Stimulated activated CD4-positive, alpha-beta T cell treated with anti-CD3 and anti-CD28 coated beads, Interleukin-1b, Interleukin-23, amount 100 ng/mL, for 24 hours (primary cell): ENCODE measurements at regions not wholly inside any gene's neighbourhood (a gene's known extent, or its start where the extent isn't known, plus 50 kb on each side); places are given as distances from the start of the nearest gene placed in this dataset.

Experiments used
- DNase-seq, 4 experiments: peaks; one replicate each; pipeline ENCODE4 v3.0.0-alpha.2; 2020; ENCODE audit warnings: low read depth in 4 of 4, low spot score in 1 of 4

DNA sequence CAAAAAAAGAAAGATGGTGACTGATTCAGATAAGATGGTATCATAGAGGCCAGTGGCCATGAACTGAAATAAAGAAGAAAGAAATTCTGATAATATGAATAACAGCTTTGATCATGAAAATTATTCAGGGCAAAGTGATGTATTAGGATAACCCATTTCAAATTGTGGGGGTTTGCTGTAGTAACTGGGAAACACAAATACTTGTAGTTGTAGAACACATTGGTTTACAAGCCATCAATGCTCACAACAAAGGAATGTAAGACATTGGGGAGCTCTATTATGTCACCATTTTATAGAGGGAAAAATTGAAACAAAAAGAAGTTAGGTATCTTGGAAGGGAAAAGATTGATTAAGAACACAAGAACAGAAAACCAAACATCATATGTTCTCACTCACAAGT lies 140.4 kb upstream of the FRMD6 start:
- DNase-seq: no peak

GRCh38 chr14:51512316-51512715 lies 139.4 kb upstream of the FRMD6 start:
- no peak for DNase-seq

DNA sequence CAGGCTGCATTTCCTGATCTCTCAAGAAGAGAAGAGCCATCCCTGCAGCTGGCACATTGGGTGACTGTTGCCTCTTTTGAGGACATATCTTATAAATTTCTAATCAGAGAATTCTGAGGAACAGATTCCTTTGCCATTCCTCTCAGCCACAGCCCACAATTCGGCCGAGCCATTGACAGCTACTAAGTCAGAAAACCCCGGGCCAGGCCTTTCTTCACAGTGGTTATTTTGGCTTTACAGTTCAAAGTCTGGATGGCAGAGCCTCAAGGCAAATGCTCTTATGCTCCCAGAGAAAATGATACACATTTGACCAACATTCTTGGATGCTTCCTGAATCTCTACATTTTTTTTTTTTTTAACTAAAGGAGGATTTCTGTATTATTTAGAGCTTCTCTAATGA lies 138.4 kb upstream of the FRMD6 start:
- no peak for DNase-seq

- DNase-seq: no peak
Observed at GRCh38 chr14:51513933-51514332, 137.8 kb upstream of the FRMD6 start.

- DNase-seq: no peak
Observed at GRCh38 chr14:51515611-51516010, 136.1 kb upstream of the FRMD6 start.

DNA sequence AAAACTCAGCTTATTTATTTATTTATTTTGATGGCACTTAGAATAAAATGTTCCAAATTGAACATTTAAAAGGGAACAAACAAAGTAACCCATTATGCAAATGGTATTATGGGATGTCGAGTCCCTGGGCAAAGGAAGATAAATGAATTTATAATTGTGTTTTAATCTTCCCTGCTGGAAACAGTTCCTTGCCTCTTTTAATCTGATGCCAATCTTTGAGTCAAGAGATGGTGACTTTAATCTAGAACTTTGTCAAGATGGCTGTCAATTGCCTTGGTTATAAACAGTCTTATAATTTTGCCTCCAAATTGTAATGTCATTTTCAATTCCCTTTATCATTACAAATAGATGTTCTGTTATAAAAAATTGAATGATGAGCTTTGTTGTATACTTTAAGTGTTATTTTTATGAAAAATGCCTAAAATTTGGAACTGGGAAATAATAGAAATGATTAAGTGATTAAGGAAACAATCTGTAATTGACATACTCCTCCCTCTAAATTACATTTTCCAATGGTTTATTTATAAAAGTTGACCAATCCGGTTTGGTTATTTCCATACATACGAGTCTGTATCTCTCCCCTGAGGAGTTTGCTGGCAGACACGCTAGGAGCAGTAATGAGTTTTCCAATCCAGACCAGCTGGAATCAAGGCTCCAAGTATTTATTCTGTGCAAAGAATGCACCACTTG lies 134.9 kb upstream of the FRMD6 start:
- DNase-seq: no peak

DNA sequence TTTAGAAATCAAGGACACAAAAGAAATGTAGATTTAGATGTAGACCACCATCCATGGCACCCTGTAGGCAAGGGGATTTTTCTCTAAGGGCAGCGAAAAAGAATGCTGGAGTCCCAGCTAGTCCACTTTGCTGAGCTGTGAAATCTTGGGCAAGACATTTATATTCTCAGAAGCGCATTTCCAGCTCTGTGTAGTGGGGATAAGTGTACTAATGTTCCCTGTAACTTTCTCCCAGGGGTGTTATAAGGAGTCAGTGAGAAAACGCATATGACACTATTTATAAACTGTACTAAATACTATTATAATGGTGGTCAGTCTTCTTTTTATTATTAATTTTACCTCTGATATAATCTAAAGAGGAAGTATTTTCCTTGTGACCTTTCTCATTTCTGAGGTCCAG lies 133.4 kb upstream of the FRMD6 start:
- DNase-seq: no peak

DNA sequence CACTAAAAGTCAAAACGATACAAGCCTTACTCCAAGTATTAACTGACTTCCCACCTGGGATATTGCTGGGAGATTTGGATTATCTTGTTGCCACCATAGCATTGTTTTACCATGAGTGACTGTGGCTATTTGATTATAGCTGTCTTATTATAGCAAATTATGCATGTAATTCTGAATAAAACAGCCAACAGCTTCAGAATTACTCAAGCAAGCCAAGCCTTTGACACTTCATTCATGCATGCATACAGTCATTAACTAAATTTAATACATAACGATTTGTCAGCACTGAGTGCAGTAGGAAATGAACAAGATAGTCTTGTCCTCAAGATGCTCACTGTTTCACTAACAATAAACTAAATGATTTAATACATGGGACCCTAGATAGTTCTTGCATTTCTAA lies 133.0 kb upstream of the FRMD6 start:
- no peak for DNase-seq

DNA sequence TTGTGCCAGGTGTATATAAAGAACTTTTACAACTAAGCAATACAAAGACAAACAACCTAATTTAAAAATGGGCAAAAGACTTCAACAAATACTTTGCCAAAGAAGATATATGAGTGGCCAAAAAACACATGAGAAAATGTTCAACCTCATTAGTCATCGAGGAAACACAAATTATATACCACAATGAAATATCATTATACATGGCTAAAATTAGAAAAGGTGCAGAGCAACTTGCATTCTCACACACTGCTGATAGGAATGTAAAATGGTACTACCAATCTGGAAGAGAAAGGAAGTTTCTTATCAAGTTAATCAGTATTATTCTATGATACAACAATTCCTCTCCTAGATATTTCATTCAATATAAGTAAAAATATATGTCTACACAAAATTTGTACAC lies 131.6 kb upstream of the FRMD6 start:
- no peak for DNase-seq

GRCh38 chr14:51521764-51522163 lies 129.9 kb upstream of the FRMD6 start:
- DNase-seq: no peak

DNA sequence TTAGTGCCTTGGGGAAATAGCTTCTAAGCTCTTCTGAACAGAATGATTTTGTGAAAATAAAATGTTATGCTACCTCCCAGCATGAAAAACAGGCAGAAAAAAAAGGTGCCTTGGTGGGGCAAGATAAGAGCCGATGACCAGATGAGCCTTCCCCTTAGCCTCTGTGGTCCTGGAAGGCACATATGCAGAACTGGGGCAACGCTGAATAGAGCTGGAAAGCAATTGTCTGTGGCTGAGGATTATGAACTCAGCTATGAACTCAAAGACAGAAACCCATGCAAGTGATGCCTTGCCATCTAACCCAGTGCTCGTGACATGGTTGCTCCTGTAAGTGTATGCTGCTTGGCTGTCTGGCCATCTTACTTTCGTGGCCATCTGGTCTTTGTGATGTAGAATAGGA lies 128.5 kb upstream of the FRMD6 start:
- DNase-seq: no peak

- DNase-seq: no peak
Observed at GRCh38 chr14:51525739-51526138, 126.0 kb upstream of the FRMD6 start.

GRCh38 chr14:51527073-51527472 lies 124.6 kb upstream of the FRMD6 start:
- DNase-seq: no peak

DNA sequence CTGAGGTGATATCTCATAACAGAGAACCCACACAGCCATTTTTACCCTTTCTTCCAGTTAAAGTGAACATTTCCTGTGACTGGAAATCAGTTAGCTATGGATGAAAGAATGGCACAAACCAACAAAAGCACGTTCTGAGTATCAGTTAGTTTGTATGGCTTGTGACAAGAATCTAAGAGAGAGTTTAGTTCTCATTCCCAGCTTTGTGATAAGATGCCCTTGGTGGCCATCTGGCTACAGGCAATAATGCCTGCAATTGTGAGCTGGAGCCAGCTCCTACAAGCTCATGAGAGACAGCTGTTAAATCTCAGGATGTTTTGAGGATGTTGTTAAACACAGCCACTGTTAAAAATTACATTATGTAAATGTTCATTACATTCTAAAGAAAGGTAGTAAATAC lies 122.0 kb upstream of the FRMD6 start:
- no peak for DNase-seq

DNA sequence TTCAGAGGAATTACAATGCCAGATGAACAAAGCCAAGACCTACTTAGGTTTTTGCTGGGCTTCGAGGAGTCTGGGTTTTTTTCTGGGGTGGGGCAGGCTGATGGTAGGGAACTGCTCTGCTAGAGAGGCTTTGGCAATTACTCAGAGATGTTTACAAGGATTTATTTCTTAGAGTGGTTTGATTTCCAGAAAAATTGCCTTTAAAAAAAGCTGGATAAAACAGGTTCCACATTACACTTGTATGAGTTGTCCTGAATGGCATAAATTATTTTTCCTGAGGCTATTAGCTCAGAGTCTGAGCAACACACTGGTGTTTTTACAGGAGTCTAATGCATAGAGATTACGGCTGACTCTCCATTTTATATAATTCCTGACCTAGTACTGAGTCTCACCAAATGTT lies 118.5 kb upstream of the FRMD6 start:
- DNase-seq: no peak

DNA sequence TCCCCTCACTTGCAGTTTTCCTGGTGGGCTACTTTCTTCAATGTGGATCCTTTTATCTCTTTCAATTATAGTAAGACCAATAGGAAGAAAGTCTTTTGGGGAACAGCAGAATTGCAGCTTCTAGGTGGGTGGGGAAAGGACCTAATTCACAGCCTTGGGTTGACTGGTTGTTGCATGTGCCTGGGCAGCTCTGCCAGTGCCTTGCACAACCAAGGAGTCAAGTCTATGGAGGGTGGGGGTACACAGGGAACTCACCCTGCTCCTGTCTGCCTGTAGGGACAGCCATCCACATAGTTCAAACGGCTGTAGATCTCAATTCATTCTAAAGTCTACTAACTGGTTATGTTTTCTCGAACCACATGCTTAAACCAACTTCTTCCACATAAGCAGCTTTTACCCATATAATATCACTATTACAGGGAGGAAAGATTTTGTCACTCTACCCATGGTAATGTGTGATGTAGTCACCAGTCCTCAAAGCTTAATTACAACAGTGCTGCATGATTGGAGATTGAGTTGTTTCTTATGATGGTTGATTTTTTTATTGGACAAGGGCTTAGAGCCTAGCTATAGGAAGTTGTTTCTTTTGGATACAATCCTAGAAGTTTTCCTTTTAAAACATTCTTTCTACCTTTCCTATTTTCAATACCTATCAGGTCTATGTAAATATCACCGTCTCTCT lies 117.7 kb upstream of the FRMD6 start:
- DNase-seq: no peak

DNA sequence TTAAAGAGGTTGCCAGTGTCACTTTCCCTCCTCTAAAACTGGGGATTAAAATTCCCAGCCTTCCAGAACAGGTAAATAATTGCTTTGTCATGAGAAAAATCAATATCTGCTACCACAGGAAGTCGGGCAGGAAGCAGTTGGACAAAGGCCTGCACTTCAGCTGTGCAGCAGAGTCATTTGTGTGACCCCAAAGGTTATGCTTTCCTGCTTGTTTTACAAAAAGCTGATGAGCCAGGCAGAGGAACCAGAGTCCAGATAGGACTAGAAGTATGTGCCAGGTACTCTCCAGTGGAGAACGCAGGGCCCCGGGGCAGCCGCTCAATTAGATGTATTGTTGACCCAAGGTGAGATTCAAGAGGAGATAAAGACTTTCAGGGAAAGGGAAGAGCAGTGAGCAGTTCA lies 117.1 kb upstream of the FRMD6 start:
- no peak for DNase-seq

DNA sequence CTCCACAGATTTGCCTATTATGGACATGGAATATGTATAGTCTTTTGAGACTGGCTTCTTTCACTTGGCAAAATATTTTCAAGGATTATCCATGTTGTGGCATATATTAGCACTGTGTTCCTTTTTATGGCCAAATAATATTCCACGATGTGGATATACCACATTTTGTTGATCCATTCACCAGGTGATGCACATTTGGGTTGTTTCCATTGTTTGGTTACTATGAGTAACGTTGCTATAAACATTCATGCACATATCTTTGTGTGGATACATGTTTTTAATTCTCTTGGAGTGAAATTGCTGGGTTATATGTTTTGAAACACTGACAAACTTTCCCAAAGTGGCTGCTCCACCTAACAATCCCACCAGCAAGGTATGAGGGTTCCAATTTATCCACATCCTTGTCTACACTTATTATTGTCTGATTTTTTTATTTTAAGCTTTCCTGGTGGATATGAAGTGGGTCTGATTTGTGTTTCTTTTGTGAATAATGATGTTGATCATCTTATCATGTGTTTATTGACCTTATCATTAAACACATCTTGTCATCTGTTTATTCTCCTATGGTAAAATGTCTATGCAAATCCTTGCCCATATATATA lies 116.2 kb upstream of the FRMD6 start:
- no peak for DNase-seq

DNA sequence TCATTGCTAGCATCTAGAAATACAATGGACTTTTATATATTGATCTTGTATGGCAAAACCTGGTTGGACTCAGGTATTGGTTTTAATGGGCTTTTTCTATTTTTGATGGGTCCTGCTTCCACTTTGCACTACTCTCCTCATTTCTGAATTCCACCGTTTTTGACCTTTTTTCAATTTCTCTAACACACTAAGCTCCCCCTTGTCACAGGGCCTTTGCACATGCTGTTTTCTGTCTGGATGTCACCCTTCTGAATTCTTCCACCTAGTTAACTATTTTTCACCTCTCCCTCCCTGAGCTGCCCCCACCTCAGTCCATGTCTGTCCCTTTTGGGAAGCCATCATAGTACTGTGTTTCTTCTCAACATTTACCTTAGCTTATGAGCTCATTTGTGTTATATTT lies 112.7 kb upstream of the FRMD6 start:
- DNase-seq: no peak

- no peak for DNase-seq
Observed at GRCh38 chr14:51539571-51540037, 112.1 kb upstream of the FRMD6 start.

GRCh38 chr14:51540364-51540763 lies 111.3 kb upstream of the FRMD6 start:
- no peak for DNase-seq

- no peak for DNase-seq
Observed at GRCh38 chr14:51544471-51544870, 107.2 kb upstream of the FRMD6 start.

DNA sequence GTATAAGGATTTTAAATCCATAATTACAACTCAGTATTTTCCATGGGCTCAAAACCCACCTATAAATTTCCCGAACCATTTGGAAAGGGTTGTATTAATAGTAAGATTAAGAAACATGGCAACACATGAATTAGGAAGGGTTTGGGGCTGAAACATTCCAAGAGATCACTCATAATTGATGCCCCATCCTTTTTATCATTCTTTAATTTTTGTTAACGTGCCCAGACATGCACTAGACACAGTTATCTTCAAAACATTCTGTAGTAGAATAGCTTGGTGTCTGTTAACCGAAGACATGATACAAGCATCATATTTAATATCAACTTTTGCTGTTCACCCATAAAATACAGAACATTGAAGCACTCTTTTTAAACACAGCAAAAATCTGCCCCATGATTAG lies 106.8 kb upstream of the FRMD6 start:
- DNase-seq: no peak
